GM19351 (cell line): ENCODE measurements at regions not wholly inside any gene's neighbourhood (a gene's known extent, or its start where the extent isn't known, plus 50 kb on each side); places are given as distances from the start of the nearest gene placed in this dataset.
A peak's percentile ranks its signal among the peaks of the same experiment; 100 is the strongest.
"Not testable (repeated sequence)": the region's sequence is repeated elsewhere in the genome, so short reads cannot be mapped to it uniquely, and the experiment has no call there.

ENCODE experiments used
- ATAC-seq: cut with Tn5 transposase; IDR thresholded peaks from one replicate; pipeline ENCODE4 v1.9.1; 2021; ENCODE audit warnings: mild to moderate bottlenecking, moderate library complexity; ENCODE audit not compliant: unreplicated experiment

DNA sequence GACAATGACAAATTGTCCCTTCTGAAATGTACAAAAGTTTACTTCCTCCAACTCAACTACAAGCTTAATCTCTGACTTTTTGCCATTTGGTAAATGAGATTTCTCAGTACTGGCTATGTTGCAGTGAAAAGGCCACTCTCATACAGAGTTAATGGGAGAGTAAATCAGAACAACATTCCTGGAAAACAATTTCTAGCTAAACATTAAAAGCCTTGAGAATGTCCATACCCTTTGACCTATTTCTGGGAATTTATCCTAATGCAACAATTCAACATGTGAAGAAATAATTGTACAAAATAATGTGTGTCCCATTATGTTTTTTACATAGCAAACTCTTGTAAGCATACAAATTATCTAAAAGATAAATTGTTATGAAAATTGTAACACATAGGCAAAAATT is 56.3 kb upstream of the SPEF2 start:
- ATAC-seq, result no peak

DNA sequence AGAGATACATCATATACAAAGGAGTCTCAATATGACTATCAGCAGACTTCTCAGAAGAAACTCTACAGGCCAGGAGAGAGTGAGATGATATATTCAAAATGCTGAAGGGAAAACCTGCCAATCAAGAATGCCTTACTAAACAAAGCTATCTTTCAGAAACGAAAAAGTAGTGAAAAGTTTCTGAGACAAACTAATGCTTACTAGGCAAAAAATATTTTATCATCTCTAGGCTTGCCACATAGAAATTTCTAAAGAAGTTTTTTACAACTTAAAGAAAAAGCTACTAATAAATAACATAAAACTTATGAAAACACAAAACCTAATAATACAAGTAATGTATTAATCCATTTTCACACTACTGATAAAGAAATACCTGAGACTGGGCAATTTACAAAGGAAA is 59.9 kb upstream of the SPEF2 start:
- ATAC-seq, result no peak

DNA sequence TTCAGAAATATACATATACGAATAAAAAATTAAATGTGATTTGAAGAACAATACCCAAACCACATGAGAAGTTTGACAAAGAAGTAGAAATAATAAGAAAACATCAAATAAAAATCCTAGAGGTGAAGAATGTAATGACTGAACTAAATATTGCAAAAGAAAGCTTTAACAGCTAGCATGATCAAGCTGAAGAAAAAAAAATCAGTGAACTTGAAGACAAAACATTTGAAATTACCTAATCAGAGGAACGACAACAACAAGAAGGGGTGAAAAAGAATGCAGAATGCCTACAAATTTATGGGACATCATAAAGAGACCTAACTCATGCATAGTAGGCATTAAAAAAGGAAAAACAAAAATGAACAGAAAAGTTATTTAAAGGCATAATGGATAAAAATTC is 60.5 kb upstream of the SPEF2 start:
- no peak for ATAC-seq

DNA sequence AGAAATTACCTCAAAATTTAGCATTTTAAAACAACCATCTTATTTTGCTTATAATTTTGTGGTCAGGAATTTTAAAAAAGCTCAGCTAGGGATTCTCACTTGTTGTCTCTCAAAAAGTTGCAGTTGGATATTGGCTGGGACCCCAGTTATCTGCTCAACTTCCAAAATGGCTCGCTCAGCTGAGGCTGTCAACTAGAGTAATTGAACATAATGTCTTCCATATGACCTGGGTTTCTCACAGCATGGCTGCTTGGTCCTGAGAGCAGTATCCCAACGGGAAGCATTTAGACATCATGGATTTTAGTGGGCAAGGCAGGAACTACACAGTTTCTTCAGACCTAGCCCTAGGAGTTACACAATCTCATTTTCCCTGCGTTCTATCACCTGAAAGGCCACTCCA is 63.6 kb upstream of the SPEF2 start:
- no peak for ATAC-seq

DNA sequence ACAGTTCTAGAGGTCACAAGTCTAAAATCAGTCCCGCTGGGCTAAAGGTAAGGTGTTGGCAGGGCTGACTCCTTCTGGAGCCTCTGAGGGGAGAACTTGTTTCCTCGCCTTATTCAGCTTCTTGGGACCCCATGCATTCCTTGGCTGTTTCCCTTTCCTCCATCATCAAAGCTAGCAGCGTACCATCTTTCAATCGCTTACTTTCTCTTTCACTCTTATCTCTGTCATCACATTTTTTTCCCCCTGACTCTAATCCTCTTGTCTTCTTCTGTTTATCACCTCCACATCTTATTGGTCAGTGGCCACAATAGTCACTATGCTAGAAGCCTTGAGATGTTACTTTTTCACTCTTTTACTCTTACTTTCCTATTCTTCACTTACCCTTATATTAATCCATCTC is 72.5 kb upstream of the SPEF2 start:
- ATAC-seq, result no peak

GRCh38 chr5:35543408-35543807 is 74.3 kb upstream of the SPEF2 start:
- ATAC-seq, result no peak

DNA sequence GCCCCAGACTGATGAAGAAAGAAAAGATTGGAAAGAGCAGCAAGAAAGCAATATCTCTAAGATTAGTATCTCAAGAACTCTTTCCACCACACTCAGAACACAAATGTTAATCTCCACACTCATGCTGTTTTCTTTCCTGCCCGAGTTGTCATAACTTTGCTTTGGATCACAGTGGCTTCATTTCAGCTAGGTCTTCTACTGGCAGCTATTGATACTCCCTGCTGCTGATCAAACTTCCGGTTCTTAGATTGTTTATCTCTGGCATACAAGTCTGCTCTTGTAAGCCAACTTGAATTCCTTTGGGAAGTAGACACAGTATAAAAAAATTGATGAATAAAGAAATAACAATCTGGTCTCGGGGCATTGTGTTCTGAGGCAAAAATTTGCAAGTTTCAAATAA is 77.7 kb upstream of the SPEF2 start:
- ATAC-seq, result no peak

DNA sequence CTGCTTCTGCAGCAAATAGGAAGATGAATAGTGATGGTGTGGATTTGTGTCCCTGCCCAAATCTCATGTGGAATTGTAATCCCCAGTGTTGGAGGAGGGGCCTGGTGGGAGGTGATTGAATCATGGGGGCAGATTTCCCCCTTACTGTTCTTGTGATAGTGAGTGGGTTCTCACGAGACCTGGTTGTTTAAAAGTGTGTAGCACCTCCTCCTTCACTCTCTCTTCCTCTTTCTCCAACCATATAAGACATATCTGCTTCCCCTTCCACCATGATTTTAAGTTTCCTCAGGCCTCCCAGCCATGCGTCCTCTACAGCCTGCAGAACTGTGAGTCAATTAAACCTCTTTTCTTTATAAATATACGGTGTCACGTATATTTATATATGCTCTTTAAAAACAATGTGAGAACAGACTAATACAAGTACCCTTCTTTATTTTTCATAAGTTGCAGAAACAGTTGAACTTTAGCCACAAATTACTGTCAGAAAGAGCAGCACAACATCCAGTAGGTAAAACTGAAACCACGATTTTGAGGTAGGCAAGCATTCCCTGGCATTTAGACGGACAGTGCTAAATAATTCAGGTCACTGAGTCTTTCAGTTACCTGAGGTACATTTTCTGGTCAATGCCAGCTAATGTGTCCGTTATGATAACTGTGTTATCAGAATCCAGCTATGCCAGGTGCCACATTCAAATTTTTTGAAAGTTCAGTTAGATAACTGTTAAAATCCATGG is 79.3 kb upstream of the SPEF2 start:
- no peak for ATAC-seq

- ATAC-seq, result no peak
These were observed 84.5 kb upstream of the SPEF2 start for GRCh38 chr5:35533156-35533555.

- ATAC-seq, result not testable (repeated sequence)
These were observed 86.1 kb upstream of the SPEF2 start for GRCh38 chr5:35531553-35531952.

- ATAC-seq, result peak; percentile 94
These were observed 99.6 kb upstream of the SPEF2 start for GRCh38 chr5:35518104-35518503.

DNA sequence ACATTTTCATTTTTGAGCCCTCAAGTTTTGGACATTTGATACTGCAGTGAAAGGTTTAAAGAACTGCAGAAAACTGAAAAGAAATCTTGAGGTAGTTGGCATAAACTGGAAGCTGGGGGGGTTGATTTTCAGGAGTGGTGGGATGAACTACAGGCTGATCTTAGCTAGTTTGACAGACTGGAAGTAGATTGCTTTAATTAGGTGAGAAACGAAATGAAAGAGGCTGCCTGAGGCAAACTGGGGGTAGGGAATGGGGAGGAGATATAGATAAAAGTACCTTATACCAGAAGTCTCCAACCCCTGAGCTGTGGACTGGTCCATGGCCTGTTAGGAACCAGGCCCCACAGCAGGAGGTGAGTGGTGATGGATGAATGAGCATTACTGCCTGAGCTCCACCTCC is 101.4 kb upstream of the SPEF2 start:
- ATAC-seq, result no peak

DNA sequence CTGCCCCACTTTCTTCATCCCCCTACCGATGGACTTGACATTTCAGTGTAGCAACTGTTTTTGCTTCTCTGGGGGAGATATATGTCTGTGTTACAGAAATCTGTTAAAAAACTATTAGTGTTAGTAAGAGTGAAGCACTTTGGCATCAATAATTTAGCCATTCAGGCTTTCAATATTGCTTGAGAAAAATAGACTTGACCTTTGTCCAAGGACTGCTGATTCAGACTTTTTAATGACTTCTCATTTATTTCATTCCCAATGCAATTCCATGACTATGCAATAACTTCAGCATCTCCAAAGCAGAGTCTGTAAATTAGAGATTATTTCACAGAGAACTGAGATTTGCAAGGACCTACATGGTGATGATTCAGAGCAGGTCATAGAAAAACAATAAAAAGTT is 104.1 kb upstream of the SPEF2 start:
- ATAC-seq, result no peak

DNA sequence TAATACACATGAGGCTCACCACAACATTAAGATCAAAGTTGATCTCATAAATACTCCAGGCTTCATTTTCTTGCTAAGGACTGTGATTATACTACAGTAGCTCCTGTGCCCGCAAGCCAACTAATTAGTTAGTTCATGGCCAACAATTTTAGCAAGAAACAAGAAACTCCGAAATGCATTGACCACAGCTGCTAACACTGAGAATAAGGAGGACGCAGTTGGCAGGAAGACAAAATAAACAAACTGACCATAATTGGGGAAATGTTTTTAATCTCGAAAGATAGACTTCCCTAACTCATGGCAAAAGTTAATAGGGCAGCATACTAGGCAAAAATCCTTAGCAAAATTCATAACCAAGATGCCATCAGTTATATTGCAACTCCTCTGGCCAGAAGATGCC is 115.5 kb upstream of the SPEF2 start:
- no peak for ATAC-seq

- no peak for ATAC-seq
These were observed 128.9 kb upstream of the SPEF2 start for GRCh38 chr5:35488791-35489190.

DNA sequence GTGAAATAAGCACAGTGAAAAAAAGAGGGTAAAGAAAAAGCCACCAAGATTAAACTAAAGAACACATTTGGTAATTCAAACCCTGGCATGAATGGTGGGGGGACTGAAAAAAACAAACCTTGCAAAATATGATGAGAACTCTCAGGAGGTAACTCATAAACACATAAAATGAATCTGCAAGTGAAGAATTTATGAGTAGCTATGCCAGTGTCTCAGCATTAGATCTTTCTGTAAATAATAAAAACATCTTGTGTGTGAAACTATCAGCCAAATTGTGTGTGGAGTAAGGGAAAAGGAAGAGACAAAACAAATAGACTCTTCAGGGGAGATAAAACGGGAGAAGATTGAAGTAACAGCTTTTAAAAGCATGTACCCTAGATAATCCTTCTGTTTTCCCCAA is 129.6 kb upstream of the SPEF2 start:
- no peak for ATAC-seq

GRCh38 chr5:35487233-35488025 is 130.2 kb upstream of the SPEF2 start:
- ATAC-seq, result no peak

- no peak for ATAC-seq
These were observed 132.2 kb upstream of the SPEF2 start for GRCh38 chr5:35485487-35485886.

GRCh38 chr5:35484241-35484640 is 133.4 kb upstream of the SPEF2 start:
- no peak for ATAC-seq

DNA sequence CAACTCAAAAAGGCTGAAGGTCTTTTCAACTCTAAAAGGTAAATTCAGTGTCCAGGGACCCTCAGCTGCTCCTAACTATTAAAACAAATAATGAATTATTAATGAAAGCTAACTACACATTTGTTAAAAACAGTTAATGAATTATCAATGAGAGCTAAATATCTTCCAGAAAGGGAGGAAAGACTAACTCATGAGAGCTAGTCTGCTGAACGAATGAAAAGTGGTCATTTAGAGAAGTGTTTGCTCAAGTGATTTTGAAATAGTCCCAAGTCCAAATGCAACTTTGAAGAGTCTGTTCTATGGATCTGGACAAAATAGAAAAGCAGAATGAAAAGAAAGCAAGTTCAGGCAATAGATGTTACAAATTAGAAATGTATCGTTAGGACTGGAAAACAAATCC is 133.9 kb upstream of the SPEF2 start:
- ATAC-seq, result no peak

DNA sequence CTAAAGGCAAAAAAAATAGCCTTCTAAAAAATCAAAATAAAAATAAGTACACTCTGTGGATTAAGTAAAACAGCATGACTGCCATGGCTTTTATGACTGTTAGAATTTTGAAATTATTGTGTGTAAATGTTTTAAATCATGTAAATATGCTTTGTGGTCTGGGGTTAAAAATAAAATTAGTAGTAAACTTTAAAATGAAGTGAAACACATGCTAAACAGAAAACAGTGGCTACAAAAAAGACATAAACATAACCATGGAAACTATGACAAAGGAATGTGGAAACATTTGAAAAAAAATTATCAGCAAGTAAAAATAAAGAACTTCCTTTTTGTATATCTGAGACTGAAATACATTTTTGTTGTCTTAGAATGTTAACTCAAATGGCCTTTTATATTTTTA is 134.5 kb upstream of the SPEF2 start:
- no peak for ATAC-seq

DNA sequence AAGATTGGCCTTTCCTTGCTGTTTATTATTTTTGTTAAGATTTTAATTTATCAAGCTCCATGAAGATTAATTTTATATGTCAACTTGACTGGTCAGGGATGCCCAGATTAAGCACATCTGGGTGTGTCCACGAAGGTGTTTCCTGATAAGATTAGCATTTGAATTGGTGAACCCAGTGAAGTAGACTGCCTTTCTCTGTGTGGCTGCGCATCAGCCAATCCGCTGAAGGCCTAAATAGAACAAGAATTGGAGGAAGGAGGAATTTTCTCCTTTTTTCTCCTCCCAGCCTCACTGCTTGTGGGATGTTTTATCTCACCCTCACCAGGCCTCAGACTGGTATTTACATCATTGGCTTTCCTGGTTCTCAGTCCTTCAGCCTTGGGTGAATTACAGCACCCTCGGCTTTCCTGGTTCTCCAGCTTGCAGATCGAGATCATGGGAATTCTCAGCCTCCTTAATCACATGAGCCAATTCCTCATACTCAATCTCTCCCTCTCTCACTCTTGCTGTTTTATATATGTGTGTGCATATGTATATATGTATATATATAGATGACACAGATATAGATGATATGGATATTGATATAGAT is 135.4 kb upstream of the SPEF2 start:
- no peak for ATAC-seq
